Upper lobe of left lung (tissue), 6 donors: ENCODE measurements at regions not wholly inside any gene's neighbourhood (a gene's known extent, or its start where the extent isn't known, plus 50 kb on each side); places are given as distances from the start of the nearest gene placed in this dataset.

Experiments
- ATAC-seq, 2 donors: fragments of 200-7000 bp; cut with Tn5 transposase; one replicate each; pipeline ENCODE4 v1.9.1; 2022; ENCODE audit warnings: mild to moderate bottlenecking in 2 of 2, moderate library complexity in 2 of 2; ENCODE audit not compliant: low FRiP score in 2 of 2
- DNase-seq, 2 donors: peaks; one replicate each; pipeline ENCODE4 v3.0.0-alpha.2; 2019 to 2020
- H3K27ac ChIP-seq, 4 donors: fragments of 200-600 bp; sonication (generic); one replicate each; pipeline ENCODE4 v1.5.1; 2016 to 2019
- H3K27me3 ChIP-seq, 4 donors: fragments of 200-600 bp; sonication (generic); one replicate each; pipeline ENCODE4 v1.5.1; 2017 to 2019
- H3K36me3 ChIP-seq, 4 donors: fragments of 200-600 bp; sonication (generic); one replicate each; pipeline ENCODE4 v1.5.1; 2016 to 2019
- H3K4me1 ChIP-seq, 4 donors: fragments of 200-600 bp; sonication (generic); one replicate each; pipeline ENCODE4 v1.5.1; 2018 to 2019
- H3K4me3 ChIP-seq, 4 donors: fragments of 200-600 bp; sonication (generic); one replicate each; pipeline ENCODE4 v1.5.1; 2017 to 2019; ENCODE audit warnings: mild to moderate bottlenecking in 2 of 4, moderate library complexity in 1 of 4
- H3K9me3 ChIP-seq, 4 donors: fragments of 200-600 bp; sonication (generic); one replicate each; pipeline ENCODE4 v1.5.1; 2018 to 2019
- EP300 ChIP-seq, 4 donors: sonication (generic); formaldehyde crosslinking; IDR thresholded peaks; one replicate each; pipeline ENCODE4 v1.5.1; 2017; ENCODE audit warnings: antibody characterized with exemption in 4 of 4, control low read depth in 2 of 4
- POLR2A ChIP-seq, 4 donors: fragments of 450-650 bp; IDR thresholded peaks; one replicate each; pipeline ENCODE4 v1.5.1; 2016 to 2017; ENCODE audit warnings: antibody characterized with exemption in 4 of 4, mild to moderate bottlenecking in 2 of 4
- POLR2AphosphoS5 ChIP-seq, 2 donors: sonication (generic); formaldehyde crosslinking; IDR thresholded peaks; one replicate each; pipeline ENCODE4 v1.5.1; 2017; ENCODE audit warnings: antibody characterized with exemption in 2 of 2
- WGBS, 2 donors: methylation state at CpG; one replicate each; pipeline ENCODE4 v1.1.5; 2017 to 2018; 5-methylcytosine and 5-hydroxymethylcytosine counted together
- TF ChIP-seq, protein P1 (sequence below), 6 experiments: fragments of 450-650 bp in 4 of 6; fragments of 200-600 bp in 2 of 6; sonication (generic) in 2 of 6; IDR thresholded peaks; one replicate each; pipeline ENCODE4 v1.5.1; 2016 to 2019; ENCODE audit warnings: antibody characterized with exemption in 6 of 6
- donor health status: DM: no; HTN: no; CAD: no; lungs with moderate emphysema.
- donor health status: DM: no; HTN: yes; CAD: no; lungs with severe emphysema.

DNA sequence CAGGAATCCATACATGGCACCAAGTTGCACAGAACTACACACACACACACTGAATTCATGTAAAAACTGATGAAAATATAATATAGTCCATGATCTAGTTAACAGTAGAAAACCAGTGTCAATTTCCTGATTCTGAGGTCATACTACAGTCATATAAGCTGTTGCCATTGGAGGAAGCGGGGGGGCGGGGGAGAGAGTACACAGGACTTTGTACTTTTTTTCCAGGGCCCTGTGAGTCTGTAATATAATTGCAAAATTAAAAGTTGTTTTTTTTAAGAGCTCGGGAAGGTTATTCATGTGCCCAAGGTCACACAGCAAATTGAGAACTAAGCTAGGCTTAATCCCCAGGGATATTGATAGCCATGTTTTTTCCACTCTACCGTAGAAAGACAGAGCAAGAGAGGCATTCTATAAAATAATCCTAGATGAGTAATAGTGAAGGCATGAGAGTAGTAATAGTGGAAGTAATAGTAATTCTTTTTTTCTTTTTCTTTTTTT is 312.3 kb downstream of the MN1 start:
- no peak for ATAC-seq
- Histone ChIP-seq H3K27me3 (no peaks in the 10 kb centered on the region), H3K27ac (no peak overlapping the region), H3K36me3 (no peaks in the 10 kb centered on the region), H3K4me3 (no peak overlapping the region), H3K4me1 (peaks cover 0 to 19% (median 6%) of the 10 kb centered on the region in 4 donors), H3K9me3 (peaks cover 0 to 13% (median 0%) of the 10 kb centered on the region in 4 donors)
- TF ChIP-seq, protein P1, sequence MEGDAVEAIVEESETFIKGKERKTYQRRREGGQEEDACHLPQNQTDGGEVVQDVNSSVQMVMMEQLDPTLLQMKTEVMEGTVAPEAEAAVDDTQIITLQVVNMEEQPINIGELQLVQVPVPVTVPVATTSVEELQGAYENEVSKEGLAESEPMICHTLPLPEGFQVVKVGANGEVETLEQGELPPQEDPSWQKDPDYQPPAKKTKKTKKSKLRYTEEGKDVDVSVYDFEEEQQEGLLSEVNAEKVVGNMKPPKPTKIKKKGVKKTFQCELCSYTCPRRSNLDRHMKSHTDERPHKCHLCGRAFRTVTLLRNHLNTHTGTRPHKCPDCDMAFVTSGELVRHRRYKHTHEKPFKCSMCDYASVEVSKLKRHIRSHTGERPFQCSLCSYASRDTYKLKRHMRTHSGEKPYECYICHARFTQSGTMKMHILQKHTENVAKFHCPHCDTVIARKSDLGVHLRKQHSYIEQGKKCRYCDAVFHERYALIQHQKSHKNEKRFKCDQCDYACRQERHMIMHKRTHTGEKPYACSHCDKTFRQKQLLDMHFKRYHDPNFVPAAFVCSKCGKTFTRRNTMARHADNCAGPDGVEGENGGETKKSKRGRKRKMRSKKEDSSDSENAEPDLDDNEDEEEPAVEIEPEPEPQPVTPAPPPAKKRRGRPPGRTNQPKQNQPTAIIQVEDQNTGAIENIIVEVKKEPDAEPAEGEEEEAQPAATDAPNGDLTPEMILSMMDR (IDR thresholded peaks at IDR 0.05) = no peak
- TF ChIP-seq EP300 (IDR thresholded peaks at IDR 0.05) (no peak), POLR2AphosphoS5 (IDR thresholded peaks at IDR 0.05) (no peak), POLR2A (IDR thresholded peaks at IDR 0.05) (no peak)
- no peak for DNase-seq
- WGBS, 2 donors = 57 to 74% methylated on average over 4 of the region's 4 CpGs

DNA sequence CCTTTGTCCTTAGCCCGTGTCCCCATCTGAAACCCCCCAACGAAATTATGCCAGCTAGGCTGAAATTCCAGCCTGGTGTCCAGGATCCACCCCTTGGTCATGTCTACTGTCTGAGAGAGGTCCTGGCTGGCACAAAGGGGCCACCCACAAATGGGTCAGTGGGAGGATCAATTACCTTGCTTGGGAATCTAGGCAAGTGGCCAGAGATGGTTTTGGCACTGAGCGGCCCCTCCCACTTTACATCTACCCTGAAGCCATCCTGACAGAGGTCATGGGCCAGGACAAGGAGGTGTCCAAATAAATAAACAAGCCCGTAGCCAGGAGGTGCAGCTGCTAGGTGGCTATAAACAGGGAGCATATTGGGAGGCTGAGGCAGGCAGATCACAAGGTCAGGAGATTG is 311.5 kb downstream of the MN1 start:
- Histone ChIP-seq H3K9me3 (peaks cover 0 to 13% (median 0%) of the 10 kb centered on the region in 4 donors), H3K36me3 (no peaks in the 10 kb centered on the region), H3K27me3 (no peaks in the 10 kb centered on the region), H3K27ac (no peak overlapping the region), H3K4me3 (no peak overlapping the region), H3K4me1 (peaks cover 0 to 19% (median 6%) of the 10 kb centered on the region in 4 donors)
- TF ChIP-seq EP300 (IDR thresholded peaks at IDR 0.05) (no peak), POLR2AphosphoS5 (IDR thresholded peaks at IDR 0.05) (no peak), POLR2A (IDR thresholded peaks at IDR 0.05) (no peak)
- TF ChIP-seq, protein P1 (IDR thresholded peaks at IDR 0.05) = no peak
- WGBS, 2 donors = 69 to 82% methylated on average over 3 to 4 of the region's 4 CpGs
- ATAC-seq (no peak), DNase-seq (no peak)

DNA sequence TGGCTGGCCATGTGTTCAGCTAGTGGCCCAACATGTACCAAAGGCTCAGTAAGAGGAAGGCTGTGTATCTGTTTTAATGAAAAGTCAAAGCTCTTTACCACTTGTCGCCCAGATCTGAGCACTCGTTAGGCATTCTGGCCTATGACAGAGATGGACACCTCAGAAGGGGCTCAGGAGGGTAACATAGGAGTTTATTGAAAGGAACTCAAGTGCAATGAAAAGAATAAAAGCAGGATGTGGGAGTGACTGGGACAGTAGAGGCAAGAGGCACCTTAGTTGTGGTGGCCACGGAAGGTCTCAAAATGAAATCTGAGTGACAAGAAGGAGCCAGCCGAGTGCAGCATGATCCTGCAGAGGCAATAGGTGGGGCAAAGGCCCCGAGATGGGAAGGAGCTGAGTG is 309.7 kb downstream of the MN1 start:
- H3K4me3 ChIP-seq = no peak overlapping the region
- ATAC-seq = no peak
- TF ChIP-seq EP300 (IDR thresholded peaks at IDR 0.05) (no peak), POLR2A (IDR thresholded peaks at IDR 0.05) (no peak), POLR2AphosphoS5 (IDR thresholded peaks at IDR 0.05) (no peak)
- TF ChIP-seq, protein P1 (IDR thresholded peaks at IDR 0.05) = no peak
- no peaks in the 10 kb centered on the region for H3K27me3 ChIP-seq
- WGBS, 2 donors = 82 to 91% methylated on average over 5 of the region's 5 CpGs
- no peak overlapping the region for H3K27ac ChIP-seq
- H3K9me3 ChIP-seq = peaks cover 0 to 13% (median 0%) of the 10 kb centered on the region in 4 donors
- peaks cover 0 to 19% (median 6%) of the 10 kb centered on the region in 4 donors for H3K4me1 ChIP-seq
- no peaks in the 10 kb centered on the region for H3K36me3 ChIP-seq
- no peak for DNase-seq

DNA sequence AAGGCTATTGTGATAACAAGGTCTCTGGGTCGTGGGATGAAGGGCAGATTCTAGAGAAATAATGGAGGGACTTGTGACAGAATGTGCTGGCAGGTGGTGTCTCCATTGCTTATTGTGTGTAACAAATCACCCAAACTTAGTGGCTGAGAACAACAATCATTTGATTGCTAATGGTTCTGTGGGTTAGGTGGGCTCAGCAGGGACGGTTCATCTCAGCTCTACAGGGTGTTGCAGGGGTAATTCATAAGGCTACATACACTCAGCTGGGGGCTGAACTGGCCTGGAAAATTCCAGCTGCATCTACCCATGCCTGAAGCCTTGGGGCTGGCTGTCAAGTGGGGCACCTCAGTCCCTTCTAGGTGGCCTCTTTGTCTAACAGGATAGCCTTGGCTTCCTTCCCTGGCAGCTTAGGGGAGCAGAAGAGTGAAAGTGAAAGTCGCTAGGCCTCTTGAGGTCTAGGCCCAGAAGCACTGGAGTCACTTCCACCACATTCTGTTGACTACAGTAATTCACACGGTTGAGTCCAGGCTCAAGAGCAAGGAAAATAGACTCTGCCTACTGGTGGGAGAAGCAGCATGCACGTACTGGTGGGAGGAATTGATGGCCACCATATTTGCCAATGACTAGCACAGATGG is 308.9 kb downstream of the MN1 start:
- H3K4me3 ChIP-seq = no peak overlapping the region
- no peaks in the 10 kb centered on the region for H3K36me3 ChIP-seq
- peaks cover 0 to 13% (median 0%) of the 10 kb centered on the region in 4 donors for H3K9me3 ChIP-seq
- ATAC-seq = no peak
- H3K4me1 ChIP-seq = peaks cover 0 to 17% (median 5%) of the 10 kb centered on the region in 4 donors
- TF ChIP-seq POLR2AphosphoS5 (IDR thresholded peaks at IDR 0.05) (no peak), POLR2A (IDR thresholded peaks at IDR 0.05) (no peak), EP300 (IDR thresholded peaks at IDR 0.05) (no peak)
- TF ChIP-seq, protein P1 (IDR thresholded peaks at IDR 0.05) = no peak
- H3K27ac ChIP-seq = no peak overlapping the region
- 73 to 83% methylated on average over 3 to 5 of the region's 5 CpGs for WGBS, 2 donors
- no peak for DNase-seq
- H3K27me3 ChIP-seq = no peaks in the 10 kb centered on the region

DNA sequence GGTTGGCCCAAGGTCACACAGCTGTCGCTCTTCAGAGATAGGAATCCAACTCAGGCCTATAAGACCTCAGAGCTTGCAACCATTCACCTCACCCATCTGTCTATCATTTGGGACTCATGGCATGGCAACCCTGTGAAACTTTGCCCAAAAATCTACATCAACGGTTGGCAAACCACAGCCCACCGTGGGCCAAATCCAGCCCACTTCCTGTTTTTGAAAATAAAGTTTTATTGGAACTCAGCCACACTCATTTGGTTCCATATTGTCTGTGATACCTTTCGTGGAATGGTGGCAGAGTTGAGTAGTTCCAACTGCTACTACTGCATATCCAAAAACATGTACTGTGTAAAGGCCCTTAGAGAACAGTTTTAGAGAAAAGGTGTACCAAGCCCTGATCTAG is 307.8 kb downstream of the MN1 start:
- no peak for DNase-seq

More for the DNA sequence above, 307.8 kb downstream of the MN1 start:
- H3K4me1 ChIP-seq = peaks cover 0 to 6% (median 0%) of the 10 kb centered on the region in 4 donors
- ATAC-seq = no peak
- no peak overlapping the region for H3K4me3 ChIP-seq
- no peaks in the 10 kb centered on the region for H3K27me3 ChIP-seq
- H3K36me3 ChIP-seq = no peaks in the 10 kb centered on the region
- TF ChIP-seq EP300 (IDR thresholded peaks at IDR 0.05) = no peak
- TF ChIP-seq, protein P1 (IDR thresholded peaks at IDR 0.05) = no peak
- no peak for TF ChIP-seq POLR2A (IDR thresholded peaks at IDR 0.05)
- no peak for TF ChIP-seq POLR2AphosphoS5 (IDR thresholded peaks at IDR 0.05)
- 59 to 66% methylated on average over 4 of the region's 4 CpGs for WGBS, 2 donors
- H3K27ac ChIP-seq = no peak overlapping the region
- peaks cover 0 to 13% (median 0%) of the 10 kb centered on the region in 4 donors for H3K9me3 ChIP-seq
